ENCODE measurements at regions not wholly inside any gene's neighbourhood (a gene's known extent, or its start where the extent isn't known, plus 50 kb on each side); places are given as distances from the start of the nearest gene placed in this dataset.

- no peaks in the 10 kb centered on the region for H3K36me3 Mint-ChIP-seq (ENCODE audit: insufficient read depth)
Measured at GRCh38 chr12:127928178-127928577, 338.8 kb upstream of the TMEM132C start.

GRCh38 chr12:127928615-127929571 is 338.1 kb upstream of the TMEM132C start:
- no peak for ATAC-seq (replicated peaks; ENCODE audit: extremely low read depth, poor library complexity, severe bottlenecking)
- no peaks in the 10 kb centered on the region for H3K4me1 Mint-ChIP-seq

More at GRCh38 chr12:127928178-127928577, 338.8 kb upstream of the TMEM132C start:
- DNase-seq (ENCODE audit: low spot score in 2 of 2): no peak
- Mint-ChIP-seq H3K4me1 (no peaks in the 10 kb centered on the region), H3K4me3 (no peak overlapping the region), H3K27me3 (no peaks in the 10 kb centered on the region), H3K27ac (ENCODE audit: low read depth) (no peak overlapping the region), H3K9me3 (no peaks in the 10 kb centered on the region)
- ATAC-seq (replicated peaks; ENCODE audit: extremely low read depth, poor library complexity, severe bottlenecking): no peak

GRCh38 chr12:127930122-127930521 is 336.8 kb upstream of the TMEM132C start:
- no peak for ATAC-seq (replicated peaks; ENCODE audit: extremely low read depth, poor library complexity, severe bottlenecking)
- Mint-ChIP-seq H3K27me3 (no peaks in the 10 kb centered on the region), H3K4me3 (no peak overlapping the region), H3K27ac (ENCODE audit: low read depth) (no peak overlapping the region), H3K4me1 (no peaks in the 10 kb centered on the region), H3K9me3 (no peaks in the 10 kb centered on the region), H3K36me3 (ENCODE audit: insufficient read depth) (no peaks in the 10 kb centered on the region)
- no peak for DNase-seq (ENCODE audit: low spot score in 2 of 2)

More at GRCh38 chr12:127928615-127929571, 338.1 kb upstream of the TMEM132C start:
- no peak for DNase-seq (ENCODE audit: low spot score in 2 of 2)
- H3K27me3 Mint-ChIP-seq: no peaks in the 10 kb centered on the region
- H3K4me3 Mint-ChIP-seq: no peak overlapping the region
- no peaks in the 10 kb centered on the region for H3K36me3 Mint-ChIP-seq (ENCODE audit: insufficient read depth)
- no peak overlapping the region for H3K27ac Mint-ChIP-seq (ENCODE audit: low read depth)
- no peaks in the 10 kb centered on the region for H3K9me3 Mint-ChIP-seq

GRCh38 chr12:127934409-127934808 is 332.6 kb upstream of the TMEM132C start:
- Mint-ChIP-seq H3K4me3 (no peak overlapping the region), H3K4me1 (no peaks in the 10 kb centered on the region), H3K36me3 (ENCODE audit: insufficient read depth) (no peaks in the 10 kb centered on the region), H3K27ac (ENCODE audit: low read depth) (no peak overlapping the region), H3K27me3 (no peaks in the 10 kb centered on the region), H3K9me3 (no peaks in the 10 kb centered on the region)
- DNase-seq (ENCODE audit: low spot score in 2 of 2) (no peak), ATAC-seq (replicated peaks; ENCODE audit: extremely low read depth, poor library complexity, severe bottlenecking) (no peak)

GRCh38 chr12:127936463-127936862 is 330.5 kb upstream of the TMEM132C start:
- H3K27me3 Mint-ChIP-seq: no peaks in the 10 kb centered on the region
- ATAC-seq (replicated peaks; ENCODE audit: extremely low read depth, poor library complexity, severe bottlenecking) (no peak), DNase-seq (ENCODE audit: low spot score in 2 of 2) (no peak)
- no peaks in the 10 kb centered on the region for H3K36me3 Mint-ChIP-seq (ENCODE audit: insufficient read depth)
- H3K27ac Mint-ChIP-seq (ENCODE audit: low read depth): no peak overlapping the region
- H3K4me1 Mint-ChIP-seq: no peaks in the 10 kb centered on the region
- H3K4me3 Mint-ChIP-seq: no peak overlapping the region
- peaks cover 4% of the 10 kb centered on the region for H3K9me3 Mint-ChIP-seq

- H3K36me3 Mint-ChIP-seq (ENCODE audit: insufficient read depth): no peaks in the 10 kb centered on the region
Measured at GRCh38 chr12:127941332-127941731, 325.6 kb upstream of the TMEM132C start.

GRCh38 chr12:127942981-127943380 is 324.0 kb upstream of the TMEM132C start:
- ATAC-seq (replicated peaks; ENCODE audit: extremely low read depth, poor library complexity, severe bottlenecking) (no peak), DNase-seq (ENCODE audit: low spot score in 2 of 2) (no peak)
- Mint-ChIP-seq H3K9me3 (peaks cover 26% of the 10 kb centered on the region), H3K4me3 (no peak overlapping the region), H3K4me1 (no peaks in the 10 kb centered on the region), H3K27ac (ENCODE audit: low read depth) (no peak overlapping the region), H3K27me3 (no peaks in the 10 kb centered on the region), H3K36me3 (ENCODE audit: insufficient read depth) (no peaks in the 10 kb centered on the region)

More at GRCh38 chr12:127941332-127941731, 325.6 kb upstream of the TMEM132C start:
- no peaks in the 10 kb centered on the region for H3K4me1 Mint-ChIP-seq
- H3K27ac Mint-ChIP-seq (ENCODE audit: low read depth): no peak overlapping the region
- peaks cover 26% of the 10 kb centered on the region for H3K9me3 Mint-ChIP-seq
- no peaks in the 10 kb centered on the region for H3K27me3 Mint-ChIP-seq
- no peak overlapping the region for H3K4me3 Mint-ChIP-seq
- no peak for DNase-seq (ENCODE audit: low spot score in 2 of 2)
- no peak for ATAC-seq (replicated peaks; ENCODE audit: extremely low read depth, poor library complexity, severe bottlenecking)

- ATAC-seq (replicated peaks; ENCODE audit: extremely low read depth, poor library complexity, severe bottlenecking) (no peak), DNase-seq (ENCODE audit: low spot score in 2 of 2) (no peak)
- Mint-ChIP-seq H3K9me3 (peaks cover 26% of the 10 kb centered on the region), H3K27me3 (no peaks in the 10 kb centered on the region), H3K4me3 (no peak overlapping the region), H3K27ac (ENCODE audit: low read depth) (no peak overlapping the region), H3K4me1 (no peaks in the 10 kb centered on the region), H3K36me3 (ENCODE audit: insufficient read depth) (no peaks in the 10 kb centered on the region)
Measured at GRCh38 chr12:127943481-127944210, 323.3 kb upstream of the TMEM132C start.

- no peaks in the 10 kb centered on the region for H3K4me1 Mint-ChIP-seq
- peaks cover 26% of the 10 kb centered on the region for H3K9me3 Mint-ChIP-seq
- H3K27me3 Mint-ChIP-seq: no peaks in the 10 kb centered on the region
- no peaks in the 10 kb centered on the region for H3K36me3 Mint-ChIP-seq (ENCODE audit: insufficient read depth)
- ATAC-seq (replicated peaks; ENCODE audit: extremely low read depth, poor library complexity, severe bottlenecking) (no peak), DNase-seq (ENCODE audit: low spot score in 2 of 2) (no peak)
- no peak overlapping the region for H3K4me3 Mint-ChIP-seq
- H3K27ac Mint-ChIP-seq (ENCODE audit: low read depth): no peak overlapping the region
Measured at GRCh38 chr12:127944211-127944899, 322.6 kb upstream of the TMEM132C start.

- Mint-ChIP-seq H3K36me3 (ENCODE audit: insufficient read depth) (no peaks in the 10 kb centered on the region), H3K27me3 (no peaks in the 10 kb centered on the region), H3K9me3 (no peaks in the 10 kb centered on the region), H3K4me1 (no peaks in the 10 kb centered on the region), H3K27ac (ENCODE audit: low read depth) (no peak overlapping the region), H3K4me3 (no peak overlapping the region)
- DNase-seq (ENCODE audit: low spot score in 2 of 2): no peak
- no peak for ATAC-seq (replicated peaks; ENCODE audit: extremely low read depth, poor library complexity, severe bottlenecking)
Measured at GRCh38 chr12:127957001-127957660, 309.8 kb upstream of the TMEM132C start.

GRCh38 chr12:127962303-127962702 is 304.7 kb upstream of the TMEM132C start:
- DNase-seq (ENCODE audit: low spot score in 2 of 2): no peak
- Mint-ChIP-seq H3K27ac (ENCODE audit: low read depth) (no peak overlapping the region), H3K4me1 (no peaks in the 10 kb centered on the region), H3K4me3 (no peak overlapping the region), H3K36me3 (ENCODE audit: insufficient read depth) (no peaks in the 10 kb centered on the region), H3K27me3 (no peaks in the 10 kb centered on the region), H3K9me3 (peaks cover 10% of the 10 kb centered on the region)
- no peak for ATAC-seq (replicated peaks; ENCODE audit: extremely low read depth, poor library complexity, severe bottlenecking)

- Mint-ChIP-seq H3K9me3 (peaks cover 23% of the 10 kb centered on the region), H3K36me3 (ENCODE audit: insufficient read depth) (peaks cover 3% of the 10 kb centered on the region), H3K27ac (ENCODE audit: low read depth) (no peak overlapping the region), H3K27me3 (no peaks in the 10 kb centered on the region), H3K4me3 (no peak overlapping the region), H3K4me1 (no peaks in the 10 kb centered on the region)
- DNase-seq (ENCODE audit: low spot score in 2 of 2) (no peak), ATAC-seq (replicated peaks; ENCODE audit: extremely low read depth, poor library complexity, severe bottlenecking) (no peak)
Measured at GRCh38 chr12:127963933-127964332, 303.0 kb upstream of the TMEM132C start.
